ENCODE measurements at regions not wholly inside any gene's neighbourhood (a gene's known extent, or its start where the extent isn't known, plus 50 kb on each side); places are given as distances from the start of the nearest gene placed in this dataset.

DNA sequence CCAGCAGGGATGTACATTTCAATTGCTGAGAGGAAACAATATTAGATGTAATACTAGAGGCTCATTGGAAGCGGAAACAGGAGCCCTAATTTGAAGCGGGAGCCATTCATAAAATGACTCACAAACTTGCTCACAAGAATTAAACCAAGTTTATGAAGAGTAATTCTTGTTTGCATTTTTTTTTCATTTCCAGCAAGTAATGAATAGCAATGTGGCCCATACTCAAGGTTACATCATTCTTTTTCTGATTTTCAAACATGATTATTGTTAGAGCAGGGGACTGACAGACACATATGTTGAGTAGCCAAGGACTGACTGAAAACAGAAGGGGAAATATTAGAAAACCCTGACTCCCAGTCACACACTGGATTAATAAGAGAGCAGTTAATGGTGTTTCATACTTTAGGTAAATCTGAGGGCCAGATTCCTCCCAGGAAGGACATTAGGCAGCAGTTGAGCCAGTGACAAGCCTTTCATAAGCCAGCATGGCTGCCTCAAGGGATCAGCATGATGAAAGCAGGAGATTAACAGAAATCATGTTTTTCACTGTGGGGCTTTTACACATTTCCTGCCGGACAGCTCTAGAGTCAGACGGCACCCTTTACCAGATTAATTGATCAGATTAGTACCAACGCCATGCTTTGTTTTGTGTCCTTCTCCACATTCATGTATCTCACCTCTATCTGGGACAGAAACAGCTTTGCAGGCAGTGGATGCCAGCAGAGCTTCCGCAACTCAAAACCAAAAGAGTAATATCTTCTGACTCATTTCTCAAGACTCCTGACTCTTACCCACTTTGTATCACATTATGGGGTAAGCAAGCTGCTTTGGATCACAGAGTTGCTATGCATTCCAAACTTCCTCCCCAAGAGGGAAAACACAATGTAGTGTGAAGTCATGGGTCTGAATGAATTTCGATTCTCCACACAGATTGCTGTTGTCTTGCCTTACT is 831.6 kb downstream of the KCNA4 start:
- TF ChIP-seq POLR2A (IDR thresholded peaks at IDR 0.05; ENCODE audit: low read depth, low read length) (no peak), TAF1 (IDR thresholded peaks at IDR 0.05; ENCODE audit: borderline replicate concordance, low read depth, low read length) (no peak)
